Superior temporal gyrus (tissue), 1 donor: ENCODE measurements at regions not wholly inside any gene's neighbourhood (a gene's known extent, or its start where the extent isn't known, plus 50 kb on each side); places are given as distances from the start of the nearest gene placed in this dataset.

ENCODE experiments used
- DNase-seq: peaks from one replicate; pipeline ENCODE4 v3.0.0-alpha.2; 2016; ENCODE audit errors: extremely low spot score

DNA sequence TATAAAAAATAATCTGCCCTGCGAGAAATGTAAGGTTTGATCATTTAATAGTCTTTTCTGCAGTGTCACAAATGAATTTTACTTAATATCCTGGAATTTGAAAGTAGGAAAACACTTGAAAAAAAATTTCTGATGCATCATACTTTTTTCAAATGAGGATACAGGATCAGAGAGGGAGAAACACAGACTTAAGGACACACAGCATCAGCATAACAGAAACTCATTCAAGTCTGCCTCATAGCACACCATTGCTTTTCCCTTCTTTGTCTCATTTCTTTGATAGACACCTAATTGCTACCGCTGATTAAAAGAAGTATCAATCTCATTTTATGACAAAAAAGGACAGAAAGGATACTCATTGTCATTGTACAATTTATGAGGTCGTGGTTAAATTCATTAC is 319.0 kb downstream of the TMEM114 start:
- no peak for DNase-seq

DNA sequence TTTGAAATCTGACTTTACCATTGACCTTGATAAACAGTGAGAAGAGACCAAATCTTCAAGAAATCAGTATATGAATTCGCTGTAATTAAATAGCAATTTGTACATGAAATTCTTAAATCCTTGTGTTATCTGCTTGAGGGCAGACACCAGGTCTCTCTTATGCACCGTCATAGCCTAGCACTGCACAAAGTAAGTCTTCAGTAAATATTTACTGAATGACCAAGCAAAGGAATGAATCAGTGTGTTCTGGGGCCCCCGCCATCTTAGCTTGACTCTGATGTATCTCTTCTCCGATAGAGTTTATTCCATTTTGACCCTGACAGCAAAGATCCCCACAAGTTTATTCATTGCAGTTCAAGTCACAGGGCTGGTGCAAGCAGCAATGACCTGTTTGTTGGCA is 328.0 kb downstream of the TMEM114 start:
- no peak for DNase-seq

DNA sequence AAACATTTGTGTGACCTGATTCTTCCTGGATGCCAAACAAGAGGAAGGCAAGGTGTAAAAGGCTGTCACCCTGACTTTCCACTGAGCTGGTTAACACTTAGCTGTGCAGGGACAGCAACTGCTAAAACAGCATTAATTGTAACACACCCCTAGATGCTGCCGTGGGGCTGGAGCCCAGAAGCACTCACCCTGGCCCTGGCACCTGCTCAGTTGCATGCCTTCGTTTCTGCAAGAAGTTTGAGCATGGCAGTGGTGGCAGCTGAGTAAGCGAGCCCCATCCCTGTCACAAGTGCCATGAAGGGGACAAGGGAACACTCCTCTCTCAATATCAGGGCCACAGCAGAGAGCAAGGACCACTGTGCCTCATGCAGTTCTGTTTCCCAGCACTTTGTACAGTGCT is 330.2 kb downstream of the TMEM114 start:
- DNase-seq, result no peak

DNA sequence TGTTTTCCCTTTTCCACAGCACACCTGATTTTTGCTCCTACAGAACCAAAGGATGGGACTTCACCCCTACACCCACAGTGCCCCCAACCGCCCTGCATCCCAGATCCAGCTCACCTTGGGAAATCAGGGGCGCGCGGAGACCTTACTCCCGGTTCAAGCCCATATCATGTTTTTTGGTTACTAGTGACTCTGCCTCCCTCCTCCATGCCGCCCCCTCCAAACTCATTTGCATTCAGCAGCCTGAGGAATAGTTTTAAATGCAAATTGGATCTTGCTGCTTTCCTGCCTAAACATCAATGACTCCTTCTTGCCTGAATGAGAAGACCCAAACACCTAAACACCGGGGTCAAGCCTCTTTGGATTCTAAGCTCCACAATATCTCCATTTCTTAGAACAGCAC is 331.8 kb downstream of the TMEM114 start:
- peak; percentile 20 for DNase-seq

DNA sequence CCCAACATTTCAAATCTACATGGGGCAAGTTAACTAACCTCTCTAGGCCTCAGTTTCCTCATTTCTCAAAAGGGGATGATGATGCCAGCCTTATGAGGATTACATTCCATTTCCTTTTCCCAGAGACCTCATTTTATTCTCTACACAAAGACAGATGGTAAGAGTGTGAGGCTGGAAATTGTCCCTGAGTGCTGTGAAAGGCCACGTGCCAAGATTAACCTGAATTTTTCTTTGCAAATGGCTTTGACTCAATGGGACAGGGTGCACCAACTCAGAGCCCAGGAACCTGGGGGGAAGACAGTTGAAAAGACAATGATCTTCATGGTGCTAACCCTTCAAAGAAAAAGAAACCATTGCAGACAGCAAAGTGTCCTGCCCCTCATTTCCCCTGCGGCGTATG is 332.8 kb downstream of the TMEM114 start:
- DNase-seq, result peak; percentile 27

DNA sequence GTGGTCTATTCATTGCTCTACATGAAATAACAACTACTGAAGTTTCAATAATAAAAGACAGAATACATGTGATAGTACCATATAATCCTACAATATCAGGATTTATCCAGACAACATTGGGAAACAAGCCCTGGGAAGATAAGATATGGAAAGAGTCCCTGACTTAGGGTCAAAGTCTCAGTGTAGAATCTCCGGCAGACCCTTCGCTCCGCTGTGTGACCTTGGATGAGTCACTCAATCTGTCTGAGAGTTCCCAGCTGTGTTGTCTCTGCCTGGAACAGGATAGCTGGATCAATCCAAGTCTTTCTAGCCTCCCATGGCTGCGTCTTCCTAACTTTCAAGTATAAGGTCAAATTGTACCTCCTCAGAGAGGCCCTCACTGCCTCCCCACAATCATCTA is 335.9 kb downstream of the TMEM114 start:
- DNase-seq, result no peak

DNA sequence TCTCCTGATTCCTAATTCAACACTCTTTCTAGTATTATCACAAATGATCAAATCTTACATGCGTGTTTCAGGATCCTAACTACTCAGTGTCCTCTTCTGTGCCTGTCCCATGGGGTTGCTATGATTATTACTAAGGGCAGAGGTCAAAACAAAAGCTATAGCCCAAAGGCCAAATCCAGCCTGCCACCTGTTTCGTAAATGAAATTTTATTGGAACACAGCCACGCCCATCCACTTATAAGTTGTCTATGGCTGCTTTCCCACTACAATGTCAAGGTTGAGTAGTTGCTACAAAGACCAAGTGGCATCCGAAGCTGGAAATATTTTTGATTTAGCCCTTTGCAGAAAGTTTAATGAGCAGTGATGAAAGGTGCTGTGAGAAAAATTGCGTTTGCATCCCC is 336.6 kb downstream of the TMEM114 start:
- no peak for DNase-seq

DNA sequence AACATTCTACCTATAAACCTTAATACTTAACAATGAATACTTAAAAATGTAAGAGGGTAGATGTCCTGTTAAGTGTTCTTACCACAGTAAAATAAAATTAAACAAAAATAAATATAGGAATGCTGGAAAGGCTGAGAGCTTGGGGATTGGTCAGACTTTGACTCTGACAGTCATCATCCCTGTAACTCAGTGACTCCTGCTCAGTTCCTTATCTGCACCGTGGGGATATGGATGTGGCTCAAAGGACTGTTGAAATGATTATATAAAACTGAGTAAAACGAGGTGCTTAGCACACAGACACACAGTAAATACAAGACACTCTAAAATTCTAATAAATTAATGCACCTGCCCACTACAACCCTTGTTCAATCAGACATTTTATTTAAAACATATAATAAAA is 338.6 kb downstream of the TMEM114 start:
- no peak for DNase-seq

DNA sequence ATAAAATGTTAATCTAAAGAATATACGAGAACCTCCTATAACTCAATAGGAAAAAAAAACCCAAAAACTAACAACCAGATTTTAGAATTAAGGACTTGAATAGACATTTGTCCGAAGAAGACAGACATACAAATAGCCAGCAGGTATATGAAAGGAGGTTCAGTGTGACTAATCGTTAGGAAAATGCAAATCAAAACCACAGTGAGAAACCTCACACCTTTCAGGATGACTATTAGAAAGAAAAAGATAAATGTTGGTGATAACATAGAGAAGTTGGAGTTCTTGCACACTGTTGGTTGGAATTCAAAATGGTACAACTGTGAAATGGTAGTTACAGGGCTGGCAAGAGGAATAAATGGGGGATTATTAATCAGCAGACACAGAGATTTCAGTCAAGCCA is 339.0 kb downstream of the TMEM114 start:
- DNase-seq, result no peak

DNA sequence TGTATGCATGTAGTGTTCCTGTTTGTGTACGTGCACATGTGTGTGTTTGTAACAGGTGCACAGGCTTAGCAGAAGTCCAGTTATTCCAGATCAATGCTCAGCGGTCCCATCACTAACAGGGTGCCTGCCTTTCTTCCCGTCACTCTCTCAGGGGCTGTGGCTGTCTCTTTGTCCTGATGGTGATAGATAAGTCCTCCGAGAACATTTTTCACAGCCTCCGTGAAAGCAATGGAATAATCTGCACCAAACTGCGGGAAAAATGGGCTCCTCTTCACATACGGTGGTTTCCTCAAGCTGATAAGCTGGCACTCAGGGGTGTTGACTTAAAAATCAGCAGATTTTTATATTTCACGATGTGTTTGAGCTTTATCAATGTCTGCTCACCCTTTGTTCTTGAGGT is 342.3 kb downstream of the TMEM114 start:
- DNase-seq, result no peak

DNA sequence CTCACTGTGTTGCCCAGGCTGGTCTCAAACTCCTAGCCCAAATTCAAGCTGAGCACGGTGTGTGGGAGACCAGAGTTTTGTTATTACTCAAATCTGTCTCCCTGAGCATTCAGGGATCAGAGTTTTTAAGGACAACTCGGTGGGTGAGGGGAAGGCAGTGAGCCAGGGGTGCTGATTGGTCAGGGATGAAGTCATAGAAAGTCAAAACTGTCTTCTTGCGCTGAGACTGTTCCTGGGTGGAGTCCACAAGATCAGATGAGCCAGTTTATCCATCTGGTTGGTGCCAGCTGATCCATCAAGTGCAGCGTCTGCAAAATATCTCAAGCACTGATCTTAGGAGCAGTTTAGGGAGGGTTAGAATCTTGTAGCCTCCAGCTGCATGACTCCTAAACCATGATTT is 346.3 kb downstream of the TMEM114 start:
- DNase-seq, result no peak

DNA sequence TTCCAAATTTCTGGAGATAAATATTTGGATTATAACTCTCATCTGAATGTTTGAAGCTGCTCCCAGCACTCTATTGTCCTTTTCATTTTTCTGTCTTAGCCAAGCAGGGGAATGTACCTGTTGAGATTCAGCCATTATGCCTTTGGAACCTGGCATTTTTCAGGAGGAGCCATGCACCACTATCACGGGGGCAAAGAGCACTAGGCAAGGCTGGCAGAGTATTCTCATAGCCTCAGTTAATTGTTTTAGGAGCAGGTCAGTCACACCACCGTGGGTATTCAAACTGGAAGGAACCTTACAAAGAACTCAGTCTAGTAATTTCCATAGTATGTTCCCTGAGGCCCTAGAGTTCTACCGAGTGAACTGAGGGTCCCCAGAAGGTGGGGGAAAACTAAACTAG is 348.9 kb downstream of the TMEM114 start:
- no peak for DNase-seq

DNA sequence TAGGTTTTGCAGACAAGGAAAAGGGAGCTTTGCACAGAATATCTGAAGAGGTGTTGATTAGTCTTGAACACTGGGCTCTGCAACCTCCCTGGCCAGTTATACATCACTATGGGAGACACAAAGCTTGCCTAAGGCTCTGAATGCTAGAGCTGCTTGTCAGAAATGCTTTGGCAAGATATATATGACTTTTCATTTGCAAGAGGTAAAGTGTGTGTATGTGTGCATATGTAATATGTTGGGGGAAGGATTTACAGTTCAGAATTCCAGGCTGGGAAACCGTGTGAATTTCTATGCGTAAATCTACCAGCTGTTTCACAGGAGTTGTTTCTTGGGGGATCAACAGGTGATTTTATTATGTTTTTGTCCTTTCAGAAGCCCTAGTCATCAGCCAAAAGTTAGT is 350.9 kb downstream of the TMEM114 start:
- no peak for DNase-seq

DNA sequence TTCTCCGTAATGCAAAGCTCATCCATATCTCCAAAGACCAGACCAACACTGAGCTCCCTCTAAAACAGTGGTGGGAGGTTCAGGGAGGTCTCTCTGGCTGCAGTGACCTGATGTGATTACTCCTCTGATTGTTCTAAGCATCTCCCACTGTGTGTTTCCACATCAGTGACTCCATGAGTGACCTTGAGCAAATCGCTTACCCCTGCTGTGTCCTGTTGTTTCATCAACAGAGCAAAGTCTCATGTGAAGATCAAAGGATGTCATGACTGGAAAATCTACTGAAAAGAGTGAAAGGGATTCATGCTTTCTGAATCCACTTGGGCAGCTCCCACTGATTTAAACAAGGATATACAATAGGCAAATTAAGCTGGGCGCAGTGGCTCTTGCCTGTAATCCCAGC is 352.9 kb downstream of the TMEM114 start:
- no peak for DNase-seq

DNA sequence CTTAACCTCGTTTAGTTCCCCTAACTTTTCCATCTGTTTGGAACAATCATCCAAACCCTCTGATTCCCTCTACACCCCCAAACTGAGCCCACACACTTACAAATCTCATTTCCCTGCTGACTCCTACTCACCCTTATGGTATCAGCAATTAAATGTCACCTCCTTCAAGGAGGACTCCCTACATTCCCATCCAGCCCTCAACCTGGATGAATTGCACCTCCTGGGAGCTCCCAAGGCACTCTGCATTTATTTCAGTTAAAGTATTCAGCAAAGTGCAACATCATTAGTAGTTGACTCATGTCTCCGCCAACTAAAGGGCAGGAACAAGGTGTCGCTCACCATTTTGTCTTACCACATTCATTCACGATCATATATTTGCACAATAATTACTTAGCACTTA is 353.5 kb downstream of the TMEM114 start:
- no peak for DNase-seq

DNA sequence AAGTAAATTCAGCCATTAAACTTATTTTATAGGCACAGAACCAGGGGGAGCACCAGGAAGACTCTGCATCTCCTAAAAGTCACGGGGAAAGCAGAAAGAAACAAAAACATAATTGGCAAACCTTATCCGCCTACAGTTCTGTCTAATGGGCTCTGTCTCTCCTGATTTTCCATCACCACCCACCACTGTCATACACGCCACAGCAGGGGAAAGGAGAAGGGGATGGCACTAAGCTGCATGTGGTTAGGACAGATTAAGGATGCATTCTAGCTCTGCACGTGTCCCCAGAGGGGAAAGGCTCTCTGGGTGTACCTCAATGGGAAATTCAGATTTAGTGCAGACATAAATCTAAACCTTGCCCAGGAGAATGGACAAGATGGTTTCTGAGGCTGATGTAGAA is 359.8 kb downstream of the TMEM114 start:
- no peak for DNase-seq

DNA sequence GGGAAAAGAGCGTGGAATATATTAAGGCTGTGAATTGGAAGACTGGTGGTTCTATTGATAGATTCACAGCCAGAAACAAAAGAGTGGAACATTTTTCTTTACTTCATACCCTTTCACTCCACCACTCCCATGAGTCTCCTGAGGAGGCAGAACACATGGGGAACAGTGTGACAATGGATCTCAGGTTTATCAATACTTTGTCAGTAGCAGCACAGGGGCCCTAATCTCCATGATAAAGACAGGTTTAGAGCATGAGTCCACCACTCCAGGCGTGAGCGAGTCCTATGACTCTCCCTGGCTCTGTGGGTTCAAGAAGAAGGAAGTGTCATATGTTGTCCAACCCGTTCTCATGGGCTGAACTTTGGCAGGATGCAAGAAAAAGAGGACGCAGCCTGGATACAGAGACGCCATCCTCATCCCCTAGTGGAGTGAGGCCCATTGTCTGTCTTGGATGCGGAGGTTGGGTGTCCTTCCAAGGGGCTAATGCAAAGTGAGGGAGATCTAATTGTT is 361.2 kb downstream of the TMEM114 start:
- DNase-seq, result no peak

DNA sequence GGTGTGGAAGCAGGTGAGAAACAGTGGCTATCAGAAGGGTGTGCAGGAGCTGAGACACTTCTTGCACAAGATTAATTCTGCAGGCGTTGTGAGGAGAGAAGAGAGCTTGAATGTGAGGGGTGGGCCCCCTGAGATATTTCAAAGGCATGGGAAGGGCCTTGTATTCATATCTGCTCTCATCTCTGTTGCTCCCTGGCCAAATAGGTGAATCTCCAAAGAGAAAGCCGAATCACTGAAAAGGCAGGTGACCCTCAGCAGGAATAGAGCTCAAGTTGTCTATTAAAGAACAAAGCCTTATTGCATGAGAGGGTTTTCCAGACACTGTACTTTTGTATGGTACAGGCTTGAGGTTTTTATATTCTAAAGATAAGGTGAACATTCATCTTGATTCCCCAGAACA is 373.1 kb downstream of the TMEM114 start:
- DNase-seq, result no peak

DNA sequence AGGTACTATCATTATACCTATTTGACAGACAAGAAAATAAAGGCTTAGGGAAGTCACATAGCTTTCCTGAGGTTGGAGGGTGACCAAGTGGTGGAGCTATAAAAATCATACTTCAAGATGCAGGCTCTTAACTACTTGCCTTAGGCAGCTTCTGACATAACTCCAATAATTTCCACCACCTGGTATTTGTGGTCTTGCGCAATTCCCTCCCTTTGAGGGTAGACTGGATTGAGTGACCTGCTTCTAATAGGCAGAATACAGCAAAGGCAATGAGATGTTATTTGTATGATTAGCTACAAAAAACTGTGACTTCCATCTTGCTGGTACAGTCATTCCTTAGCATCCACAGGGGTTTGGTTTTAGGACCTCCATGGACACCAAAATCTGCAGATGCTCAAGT is 385.5 kb downstream of the TMEM114 start:
- DNase-seq, result no peak

DNA sequence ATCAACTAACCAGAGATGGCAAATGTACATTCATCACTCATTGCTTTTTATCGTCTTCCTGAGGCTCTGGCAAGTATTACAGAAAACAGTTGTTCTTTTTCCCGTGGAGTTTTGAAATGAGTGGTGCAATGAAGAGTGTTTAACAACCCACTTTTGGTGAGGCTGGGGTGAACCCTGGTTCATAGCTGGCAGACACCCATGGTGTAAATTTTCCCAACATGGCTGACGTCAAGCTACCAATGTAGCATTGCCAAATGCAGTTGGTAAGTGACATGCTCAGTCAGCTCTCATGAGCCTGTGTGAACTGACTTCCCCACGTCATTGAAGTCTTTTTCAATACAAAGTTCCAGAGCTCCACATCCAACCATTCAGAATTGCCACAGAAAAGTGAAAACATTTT is 386.2 kb downstream of the TMEM114 start:
- no peak for DNase-seq

DNA sequence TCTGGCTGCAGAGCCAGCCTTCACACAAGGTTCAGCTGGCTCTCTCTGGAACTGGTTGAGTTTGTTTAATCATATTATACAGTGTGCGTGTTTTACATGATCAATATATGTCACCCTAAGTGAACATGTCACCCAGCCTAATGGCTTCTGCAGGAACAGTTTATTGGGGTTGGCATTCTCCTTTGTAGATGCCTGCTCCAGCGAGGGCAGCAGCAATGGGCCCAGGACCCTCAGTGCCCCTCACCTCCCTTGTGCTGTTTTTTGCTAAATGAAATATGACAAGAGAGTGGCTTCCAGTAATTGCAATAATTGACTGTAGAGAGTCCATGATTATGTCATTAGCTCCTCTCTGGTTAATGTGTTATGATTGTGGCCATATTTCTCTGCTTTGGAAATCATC is 387.2 kb downstream of the TMEM114 start:
- no peak for DNase-seq

DNA sequence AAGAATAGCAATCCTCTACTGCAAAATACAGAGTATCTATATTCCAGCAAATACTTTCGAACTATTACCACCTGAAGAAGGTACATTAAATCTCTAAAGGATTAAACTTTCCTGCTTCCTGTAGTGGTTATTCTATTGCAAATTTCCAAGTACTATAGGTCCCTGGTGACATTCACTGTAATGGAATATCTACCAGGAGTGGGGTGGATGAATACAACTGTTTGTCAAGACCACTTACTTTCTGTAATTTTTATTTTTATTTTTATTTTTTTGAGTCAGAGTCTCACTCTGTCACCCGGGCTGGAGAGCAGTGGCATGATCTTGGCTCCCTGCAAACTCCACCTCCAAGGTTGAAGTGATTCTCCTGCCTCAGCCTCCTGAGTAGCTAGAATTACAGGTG is 389.5 kb downstream of the TMEM114 start:
- no peak for DNase-seq

DNA sequence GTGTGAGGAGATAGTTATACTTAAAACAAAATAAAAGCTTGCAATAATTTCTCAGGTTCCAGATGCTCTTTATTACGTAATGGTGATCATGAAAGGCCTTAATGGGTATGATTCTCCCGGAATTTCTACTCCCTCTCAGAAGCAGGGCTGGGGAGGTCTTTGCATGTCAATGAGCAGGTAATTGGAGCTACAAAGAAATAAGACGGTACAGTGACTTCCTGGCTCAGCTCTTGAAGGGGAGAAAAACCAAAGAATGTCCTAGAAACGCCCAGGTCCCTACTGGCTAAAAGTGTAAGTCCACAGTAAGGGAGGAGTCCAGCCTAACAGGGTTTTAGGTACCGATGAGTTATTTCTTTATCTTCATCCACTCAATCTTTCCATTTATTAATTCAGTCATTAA is 390.9 kb downstream of the TMEM114 start:
- DNase-seq, result no peak

DNA sequence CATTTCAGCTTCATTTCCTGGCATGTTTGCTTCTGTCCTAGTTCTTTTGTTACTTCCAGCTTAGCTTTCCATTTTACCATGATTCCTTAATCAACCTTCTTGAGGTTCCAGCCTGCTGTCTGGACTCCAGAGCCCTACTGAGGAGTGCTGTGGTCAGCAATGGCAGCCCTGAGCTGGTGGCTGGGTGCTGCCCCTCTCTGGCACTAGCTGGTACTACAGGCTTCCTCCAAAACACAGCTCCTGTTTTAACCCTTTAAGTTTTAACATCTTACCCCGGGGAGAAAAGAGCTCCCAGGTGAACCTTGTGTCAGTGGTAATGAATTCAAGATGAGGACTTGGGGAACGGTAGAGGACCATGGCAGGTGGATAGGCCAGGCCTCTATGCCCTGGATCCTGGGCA is 395.5 kb downstream of the TMEM114 start:
- no peak for DNase-seq

DNA sequence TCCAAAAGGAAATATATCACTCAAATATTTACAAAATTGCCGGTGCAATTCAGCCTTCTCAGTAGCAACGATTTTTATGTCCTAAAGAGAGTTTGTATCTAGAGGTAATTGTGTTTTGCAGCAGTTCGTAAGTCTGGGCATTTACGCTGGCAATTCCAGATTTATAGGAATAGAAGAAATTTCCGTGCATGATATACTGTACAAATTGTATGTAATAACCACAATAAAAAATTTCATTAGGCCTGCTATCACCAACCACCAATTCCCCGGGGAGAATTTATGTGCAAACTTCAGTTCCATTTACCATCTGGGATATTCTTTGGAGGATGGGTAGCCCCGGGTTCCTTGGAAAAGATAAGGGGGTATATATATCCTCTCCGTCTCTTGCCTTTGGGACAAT is 401.5 kb downstream of the TMEM114 start:
- DNase-seq, result no peak
